GM21360 (cell line): ENCODE measurements at regions not wholly inside any gene's neighbourhood (a gene's known extent, or its start where the extent isn't known, plus 50 kb on each side); places are given as distances from the start of the nearest gene placed in this dataset.
"Not testable (repeated sequence)": the region's sequence is repeated elsewhere in the genome, so short reads cannot be mapped to it uniquely, and the experiment has no call there.

ENCODE experiments used
- ATAC-seq: cut with Tn5 transposase; IDR thresholded peaks from one replicate; pipeline ENCODE4 v1.9.1; 2021; ENCODE audit warnings: mild to moderate bottlenecking, moderate library complexity; ENCODE audit not compliant: unreplicated experiment

- ATAC-seq = no peak
Observed at GRCh38 chr12:19819231-19819630, 379.9 kb downstream of the AEBP2 start.

- ATAC-seq = no peak
Observed at GRCh38 chr12:19822476-19822875, 383.2 kb downstream of the AEBP2 start.

GRCh38 chr12:19823326-19823725 is 384.0 kb downstream of the AEBP2 start:
- ATAC-seq = not testable (repeated sequence)

GRCh38 chr12:19826980-19827550 is 387.8 kb downstream of the AEBP2 start:
- ATAC-seq = no peak

- ATAC-seq = no peak
Observed at GRCh38 chr12:19829100-19829853, 390.0 kb downstream of the AEBP2 start.

- ATAC-seq = no peak
Observed at GRCh38 chr12:19830446-19830845, 391.2 kb downstream of the AEBP2 start.

- no peak for ATAC-seq
Observed at GRCh38 chr12:19833775-19834501, 394.6 kb downstream of the AEBP2 start.

GRCh38 chr12:19834592-19834991 is 395.3 kb downstream of the AEBP2 start:
- ATAC-seq = no peak

- no peak for ATAC-seq
Observed at GRCh38 chr12:19836056-19836455, 396.8 kb downstream of the AEBP2 start.

- ATAC-seq = no peak
Observed at GRCh38 chr12:19836456-19836855, 397.2 kb downstream of the AEBP2 start.

GRCh38 chr12:19837543-19837942 is 398.3 kb downstream of the AEBP2 start:
- no peak for ATAC-seq

- no peak for ATAC-seq
Observed at GRCh38 chr12:19841451-19841850, 402.2 kb downstream of the AEBP2 start.

- ATAC-seq = no peak
Observed at GRCh38 chr12:19842116-19842515, 402.8 kb downstream of the AEBP2 start.

GRCh38 chr12:19844224-19844623 is 404.9 kb downstream of the AEBP2 start:
- no peak for ATAC-seq

GRCh38 chr12:19846574-19846973 is 407.3 kb downstream of the AEBP2 start:
- no peak for ATAC-seq

- ATAC-seq = no peak
Observed at GRCh38 chr12:19847294-19848059, 408.2 kb downstream of the AEBP2 start.

- ATAC-seq = no peak
Observed at GRCh38 chr12:19848421-19848820, 409.1 kb downstream of the AEBP2 start.

- no peak for ATAC-seq
Observed at GRCh38 chr12:19849208-19849607, 409.9 kb downstream of the AEBP2 start.

- ATAC-seq = no peak
Observed at GRCh38 chr12:19850346-19851065, 411.2 kb downstream of the AEBP2 start.

GRCh38 chr12:19852100-19852855 is 413.0 kb downstream of the AEBP2 start:
- no peak for ATAC-seq
